Activated effector memory CD4-positive, alpha-beta T cell treated with Interleukin-2 at 50 U/mL for 16 hours (primary cell): ENCODE measurements at regions not wholly inside any gene's neighbourhood (a gene's known extent, or its start where the extent isn't known, plus 50 kb on each side); places are given as distances from the start of the nearest gene placed in this dataset.

ENCODE experiments used
- DNase-seq: peaks from one replicate; pipeline ENCODE4 v3.0.0-alpha.2; 2020

DNA sequence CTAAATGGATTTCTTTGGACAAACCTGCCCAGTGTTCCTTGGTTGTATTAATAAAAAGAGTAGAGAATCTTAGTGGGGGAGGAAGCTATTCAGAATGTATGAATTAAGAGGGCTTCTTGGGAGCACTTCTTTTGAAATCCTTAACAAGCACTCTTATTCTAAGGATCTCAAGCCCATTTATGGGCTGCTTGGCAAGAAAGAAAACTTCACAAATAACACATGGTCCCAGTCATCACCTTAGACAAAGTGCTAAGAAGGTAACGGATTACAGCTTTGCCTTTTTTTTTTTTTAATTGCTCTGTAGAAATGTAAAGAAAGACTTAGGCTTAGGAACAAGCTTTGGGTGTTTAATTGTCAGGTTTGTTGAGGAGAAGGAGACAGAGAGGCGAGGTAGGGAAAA, 76.6 kb upstream of the IPO9 start:
- no peak for DNase-seq

- DNase-seq: no peak
These were observed 75.5 kb upstream of the IPO9 start for GRCh38 chr1:201753492-201753891.

DNA sequence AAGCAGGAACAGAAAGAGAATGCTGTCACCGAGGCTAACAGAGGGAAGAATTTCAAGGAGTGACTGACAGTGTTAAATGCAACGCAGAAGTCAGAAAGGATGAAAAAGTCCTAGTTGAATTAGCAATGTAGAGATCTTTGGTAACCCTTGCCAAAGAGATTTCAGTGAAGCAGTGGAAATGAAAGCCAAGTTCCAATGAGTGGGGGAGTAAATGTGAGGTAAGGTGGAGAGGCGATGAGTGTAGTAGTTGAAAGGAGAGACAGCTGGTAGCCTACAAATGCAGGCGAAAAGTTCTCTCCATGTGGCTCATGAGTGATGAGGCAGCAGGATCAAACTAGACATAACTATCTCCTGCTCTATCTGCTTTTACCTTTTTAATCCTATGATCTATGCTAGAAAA, 74.6 kb upstream of the IPO9 start:
- DNase-seq: no peak

DNA sequence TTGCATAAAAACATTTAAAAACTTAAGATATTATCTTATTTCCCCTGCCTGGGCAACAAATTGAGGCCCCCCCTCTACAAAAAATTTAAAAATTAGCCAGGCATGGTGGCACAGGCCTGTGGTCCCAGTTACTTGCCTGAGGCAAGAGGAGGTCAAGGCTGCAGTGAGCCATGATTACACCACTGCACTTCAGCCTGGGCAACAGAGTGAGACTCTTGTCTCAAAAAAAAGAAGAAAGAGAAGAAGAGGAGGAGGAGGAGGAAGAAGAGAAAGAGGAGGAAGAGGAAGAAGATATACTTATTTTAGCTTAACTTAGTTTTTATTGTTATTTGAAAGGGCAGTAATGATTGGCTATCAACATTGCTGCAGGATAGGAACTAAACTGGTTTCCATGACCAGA, 73.8 kb upstream of the IPO9 start:
- no peak for DNase-seq

- DNase-seq: no peak
These were observed 72.6 kb upstream of the IPO9 start for GRCh38 chr1:201756406-201756805.

- no peak for DNase-seq
These were observed 70.4 kb upstream of the IPO9 start for GRCh38 chr1:201758499-201759050.

GRCh38 chr1:201759194-201759815, 69.7 kb upstream of the IPO9 start:
- DNase-seq: no peak

GRCh38 chr1:201760516-201760915, 68.4 kb upstream of the IPO9 start:
- no peak for DNase-seq

DNA sequence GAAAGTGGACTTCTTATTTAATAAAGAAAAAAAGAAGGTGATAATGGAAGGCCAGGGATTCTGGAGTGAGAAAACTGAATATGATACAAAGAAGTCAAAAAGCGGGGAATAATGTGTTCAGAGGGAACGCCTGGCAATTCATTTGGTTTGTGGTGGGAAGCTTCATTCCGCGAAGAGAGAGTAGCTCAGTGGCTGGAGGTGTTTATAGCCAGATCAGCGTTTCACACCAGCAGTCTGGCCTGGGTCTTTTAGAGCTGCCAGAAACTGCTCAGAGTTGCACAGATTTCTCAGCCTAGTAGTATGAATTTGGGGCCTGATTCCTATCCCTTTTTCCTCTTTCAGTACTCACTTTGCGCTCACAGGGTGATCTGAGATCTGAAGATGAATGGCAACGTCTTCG, 67.8 kb upstream of the IPO9 start:
- DNase-seq: no peak

GRCh38 chr1:201761871-201762270, 67.1 kb upstream of the IPO9 start:
- no peak for DNase-seq

- DNase-seq: no peak
These were observed 66.6 kb upstream of the IPO9 start for GRCh38 chr1:201762381-201762780.

- DNase-seq: no peak
These were observed 65.4 kb upstream of the IPO9 start for GRCh38 chr1:201763455-201764140.

DNA sequence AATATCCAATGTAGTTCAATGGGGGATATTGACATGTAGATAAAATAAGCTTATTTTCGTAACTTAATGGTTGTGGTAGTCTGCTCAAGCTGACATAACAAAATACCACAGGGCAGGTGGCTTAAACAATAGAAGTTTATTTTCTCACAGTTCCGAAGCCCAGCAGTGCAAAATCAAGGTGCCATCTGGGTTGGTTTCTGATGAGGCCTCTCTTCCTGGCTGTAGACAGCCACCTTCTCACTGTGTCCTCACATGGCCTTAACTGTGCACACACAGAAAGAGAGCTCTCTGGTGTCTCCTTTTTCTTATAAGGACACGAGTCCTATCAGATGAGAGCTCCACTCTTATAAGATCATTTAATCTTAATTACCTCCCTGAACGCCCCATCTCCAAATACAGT, 64.8 kb upstream of the IPO9 start:
- DNase-seq: no peak

DNA sequence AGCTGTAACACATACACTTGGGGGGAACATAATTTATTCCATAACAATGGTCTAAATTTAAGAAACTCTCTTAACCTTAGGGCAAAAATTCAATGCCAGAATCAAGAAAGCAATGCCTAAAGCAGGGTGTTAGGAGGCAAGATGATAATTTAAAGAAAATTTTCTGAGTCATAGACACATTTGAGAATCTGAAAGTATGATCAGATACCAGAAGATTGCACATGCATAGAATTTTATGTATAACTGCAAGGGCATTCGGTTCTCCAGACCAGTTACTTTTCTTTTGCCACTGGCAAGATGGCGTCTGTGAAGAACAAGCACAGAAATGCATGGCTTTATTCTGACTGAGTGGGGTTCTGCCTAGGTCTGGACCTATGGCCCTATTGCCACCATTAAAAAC, 64.4 kb upstream of the IPO9 start:
- DNase-seq: no peak

GRCh38 chr1:201766131-201766866, 62.7 kb upstream of the IPO9 start:
- DNase-seq: no peak

DNA sequence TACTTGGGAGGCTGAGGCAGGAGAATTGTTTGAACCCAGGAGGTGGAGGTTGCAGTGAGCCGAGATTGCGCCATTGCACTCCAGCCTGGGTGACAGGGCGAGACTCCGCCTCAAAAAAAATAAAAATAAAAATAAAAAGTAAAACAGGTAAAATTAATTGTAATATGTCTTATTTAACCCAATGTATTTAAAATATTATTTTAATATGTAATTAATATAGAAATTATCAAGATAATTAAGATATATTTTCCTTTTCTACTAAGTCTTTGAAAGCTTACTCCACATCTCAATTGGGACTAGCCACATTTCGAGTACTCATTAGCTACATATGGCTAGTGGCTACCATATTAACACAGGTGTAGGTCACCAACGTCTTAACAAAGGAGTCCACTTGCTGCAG, 61.6 kb upstream of the IPO9 start:
- DNase-seq: no peak

- DNase-seq: no peak
These were observed 59.9 kb upstream of the IPO9 start for GRCh38 chr1:201769072-201769471.

DNA sequence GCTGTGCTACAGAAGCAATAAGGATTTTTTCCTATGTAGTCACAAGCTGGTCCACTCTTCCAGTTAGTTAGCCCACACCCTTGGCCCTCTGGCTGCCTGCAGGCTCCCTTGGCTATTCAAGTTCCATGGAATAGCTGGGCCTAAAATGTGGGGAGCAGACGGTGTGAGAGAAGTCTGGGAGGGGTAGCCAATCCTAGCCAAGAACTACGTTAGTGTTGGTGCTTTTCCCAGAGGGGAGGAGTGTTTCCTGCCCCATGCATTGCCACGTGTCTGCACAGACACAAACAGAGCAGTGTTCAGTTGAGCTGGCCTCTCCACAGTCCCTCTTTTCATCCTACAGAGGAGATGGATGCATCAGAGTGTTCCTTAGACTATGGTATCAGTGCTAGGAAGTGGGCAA, 59.0 kb upstream of the IPO9 start:
- no peak for DNase-seq

DNA sequence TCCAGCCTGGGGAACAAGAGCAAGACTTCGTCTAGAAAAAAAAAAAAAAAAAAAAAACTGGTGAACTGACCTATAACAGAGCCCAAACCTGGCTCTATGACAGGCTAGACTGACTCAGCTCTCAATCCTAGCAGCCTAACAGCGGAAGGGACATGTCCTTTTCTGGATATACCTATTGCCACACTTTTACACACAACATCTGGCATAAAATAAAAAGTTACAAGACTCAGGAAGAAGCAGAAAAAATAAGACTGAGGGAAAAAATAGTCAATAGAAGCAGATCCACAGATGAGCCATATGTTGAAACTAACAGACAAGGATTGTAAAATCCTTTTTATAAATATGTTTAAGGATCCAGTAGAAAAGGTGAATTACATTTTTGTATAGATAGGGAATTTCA, 57.5 kb upstream of the IPO9 start:
- DNase-seq: no peak

DNA sequence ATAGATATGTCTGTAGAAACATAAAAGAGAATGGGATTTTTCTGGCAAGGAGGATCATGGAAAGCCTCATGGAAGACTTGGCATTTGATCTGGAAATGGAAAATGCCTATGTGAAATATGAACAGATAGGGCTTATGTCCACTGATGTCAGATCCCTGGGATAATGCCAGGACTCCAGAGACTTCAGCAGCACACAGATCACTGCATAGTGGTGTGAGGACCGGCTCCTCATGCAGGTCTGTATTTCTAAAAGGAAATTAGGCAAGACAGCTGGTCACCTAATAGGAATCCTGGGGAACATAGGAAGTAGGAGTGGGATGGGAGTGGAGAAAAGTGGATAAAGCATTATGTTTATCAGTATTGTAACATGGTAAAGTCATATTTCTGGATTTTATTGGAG, 56.8 kb upstream of the IPO9 start:
- no peak for DNase-seq

DNA sequence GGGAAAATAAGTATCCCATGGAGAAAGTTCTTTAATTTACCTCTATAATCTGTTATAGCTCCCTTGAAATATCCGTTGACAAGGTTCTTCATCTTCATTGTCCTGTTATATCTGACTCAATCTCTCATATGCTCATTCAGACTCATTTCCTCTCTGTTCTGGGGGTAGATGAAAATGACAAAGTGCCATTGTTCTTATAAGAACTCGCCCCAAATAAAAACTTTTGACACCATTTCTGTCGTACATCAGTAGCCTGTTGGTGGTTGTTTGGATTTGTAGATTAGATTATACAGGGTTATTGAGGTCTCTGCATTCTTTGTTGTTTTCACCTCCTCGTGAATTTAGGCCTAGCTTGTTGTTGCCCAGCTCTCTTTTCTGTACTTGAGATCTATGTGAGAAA, 55.2 kb upstream of the IPO9 start:
- DNase-seq: no peak

DNA sequence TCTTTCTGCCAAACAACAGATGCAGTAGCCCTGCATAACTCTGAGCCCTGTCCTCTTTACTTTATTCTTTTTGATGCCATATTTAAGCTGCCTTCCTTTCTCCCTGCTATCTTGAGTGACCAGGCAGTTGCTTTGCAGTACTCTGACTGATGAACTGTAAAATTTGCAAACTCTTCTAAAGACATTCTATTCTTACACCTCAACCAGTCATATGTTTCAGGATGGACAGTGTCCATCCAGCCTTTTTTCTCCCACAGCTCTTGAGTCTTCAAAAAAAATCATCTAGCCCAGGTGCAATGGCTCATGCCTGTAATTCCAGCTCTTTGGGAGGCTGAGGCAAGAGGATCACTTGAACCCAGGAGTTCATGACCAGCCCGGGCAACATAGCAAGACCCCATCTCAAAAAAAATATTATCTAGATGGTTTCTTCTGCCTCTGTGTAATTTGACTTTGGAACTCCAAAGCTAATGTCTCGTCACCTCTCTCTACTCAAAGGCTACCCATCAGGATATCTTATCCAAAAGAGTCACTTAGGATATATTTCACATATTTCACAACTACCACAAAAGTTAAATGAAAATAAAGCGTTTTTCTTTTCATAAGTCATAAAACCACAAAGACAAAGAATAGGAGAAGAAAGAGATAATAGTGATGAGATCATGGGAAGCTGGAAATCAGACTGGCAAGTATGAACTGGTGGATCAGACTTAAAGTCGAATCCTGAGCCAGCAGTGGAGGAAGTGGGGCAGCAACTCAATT, 54.6 kb upstream of the IPO9 start:
- DNase-seq: no peak

DNA sequence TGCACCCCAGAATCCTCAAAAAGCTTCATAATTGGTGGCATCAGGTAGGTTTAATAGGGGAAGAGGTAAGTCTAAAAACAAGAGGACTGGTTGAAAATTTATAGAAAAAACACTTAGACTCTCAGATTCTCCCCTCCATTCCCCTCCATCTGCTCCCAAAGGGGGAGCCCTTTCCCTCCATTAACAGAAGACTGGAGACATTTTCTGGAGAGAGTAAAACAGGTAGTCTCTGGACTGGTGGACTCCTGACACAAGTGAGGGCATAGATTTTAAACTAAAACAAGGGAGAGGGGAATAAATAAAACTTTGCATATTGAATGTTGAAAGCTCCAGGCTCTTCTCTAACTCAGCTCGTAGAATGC, 54.0 kb upstream of the IPO9 start:
- no peak for DNase-seq

- no peak for DNase-seq
These were observed 53.6 kb upstream of the IPO9 start for GRCh38 chr1:201775380-201775779.
